RKO (cell line): ENCODE measurements at regions not wholly inside any gene's neighbourhood (a gene's known extent, or its start where the extent isn't known, plus 50 kb on each side); places are given as distances from the start of the nearest gene placed in this dataset.

Source experiments
- DNase-seq: peaks from one replicate; pipeline ENCODE4 v3.0.0-alpha.2; 2016; ENCODE audit warnings: low spot score

GRCh38 chr16:85390511-85391174 is 222.5 kb upstream of the GSE1 start:
- DNase-seq = no peak

- no peak for DNase-seq
Measured at GRCh38 chr16:85391175-85391707, 221.9 kb upstream of the GSE1 start.

- no peak for DNase-seq
Measured at GRCh38 chr16:85391769-85392583, 221.1 kb upstream of the GSE1 start.

- DNase-seq = no peak
Measured at GRCh38 chr16:85392756-85393673, 220.1 kb upstream of the GSE1 start.

GRCh38 chr16:85393674-85394451 is 219.3 kb upstream of the GSE1 start:
- DNase-seq = no peak

- DNase-seq = no peak
Measured at GRCh38 chr16:85394456-85395206, 218.5 kb upstream of the GSE1 start.

GRCh38 chr16:85395207-85395912 is 217.8 kb upstream of the GSE1 start:
- DNase-seq = peak; percentile 90

GRCh38 chr16:85395913-85396878 is 216.9 kb upstream of the GSE1 start:
- DNase-seq = no peak

GRCh38 chr16:85396879-85397871 is 215.9 kb upstream of the GSE1 start:
- no peak for DNase-seq

- no peak for DNase-seq
Measured at GRCh38 chr16:85398050-85398451, 215.1 kb upstream of the GSE1 start.

GRCh38 chr16:85398688-85399582 is 214.2 kb upstream of the GSE1 start:
- DNase-seq = no peak

GRCh38 chr16:85399583-85400284 is 213.4 kb upstream of the GSE1 start:
- no peak for DNase-seq

- no peak for DNase-seq
Measured at GRCh38 chr16:85400305-85401205, 212.6 kb upstream of the GSE1 start.

GRCh38 chr16:85401370-85401916 is 211.7 kb upstream of the GSE1 start:
- DNase-seq = no peak
